ENCODE measurements at regions not wholly inside any gene's neighbourhood (a gene's known extent, or its start where the extent isn't known, plus 50 kb on each side); places are given as distances from the start of the nearest gene placed in this dataset.

DNA sequence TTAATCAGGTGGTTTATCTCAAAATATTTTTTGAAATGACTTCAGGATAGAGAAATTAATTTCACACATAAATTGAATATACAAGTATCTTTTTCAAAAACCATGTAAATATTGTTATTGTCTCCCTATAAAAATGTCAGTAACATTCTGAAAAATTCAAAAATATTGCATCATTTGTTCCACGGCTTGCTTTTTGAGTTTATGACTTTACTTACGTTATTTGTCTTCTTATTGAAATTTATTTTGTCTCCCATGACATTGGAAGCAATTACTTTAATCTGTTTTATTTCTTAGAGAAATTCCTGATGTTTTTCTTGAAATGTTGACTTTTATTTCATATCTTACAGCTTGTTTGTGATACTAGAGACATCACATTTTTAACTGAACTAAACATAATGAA, 56.9 kb upstream of the P2RY1 start:
- TF ChIP-seq, protein P1, sequence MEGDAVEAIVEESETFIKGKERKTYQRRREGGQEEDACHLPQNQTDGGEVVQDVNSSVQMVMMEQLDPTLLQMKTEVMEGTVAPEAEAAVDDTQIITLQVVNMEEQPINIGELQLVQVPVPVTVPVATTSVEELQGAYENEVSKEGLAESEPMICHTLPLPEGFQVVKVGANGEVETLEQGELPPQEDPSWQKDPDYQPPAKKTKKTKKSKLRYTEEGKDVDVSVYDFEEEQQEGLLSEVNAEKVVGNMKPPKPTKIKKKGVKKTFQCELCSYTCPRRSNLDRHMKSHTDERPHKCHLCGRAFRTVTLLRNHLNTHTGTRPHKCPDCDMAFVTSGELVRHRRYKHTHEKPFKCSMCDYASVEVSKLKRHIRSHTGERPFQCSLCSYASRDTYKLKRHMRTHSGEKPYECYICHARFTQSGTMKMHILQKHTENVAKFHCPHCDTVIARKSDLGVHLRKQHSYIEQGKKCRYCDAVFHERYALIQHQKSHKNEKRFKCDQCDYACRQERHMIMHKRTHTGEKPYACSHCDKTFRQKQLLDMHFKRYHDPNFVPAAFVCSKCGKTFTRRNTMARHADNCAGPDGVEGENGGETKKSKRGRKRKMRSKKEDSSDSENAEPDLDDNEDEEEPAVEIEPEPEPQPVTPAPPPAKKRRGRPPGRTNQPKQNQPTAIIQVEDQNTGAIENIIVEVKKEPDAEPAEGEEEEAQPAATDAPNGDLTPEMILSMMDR (IDR thresholded peaks at IDR 0.05) = no peak
- TF ChIP-seq POLR2AphosphoS5 (IDR thresholded peaks at IDR 0.05) = no peak

Measured in transverse colon (tissue), 4 donors.